ENCODE measurements at regions not wholly inside any gene's neighbourhood (a gene's known extent, or its start where the extent isn't known, plus 50 kb on each side); places are given as distances from the start of the nearest gene placed in this dataset.

DNA sequence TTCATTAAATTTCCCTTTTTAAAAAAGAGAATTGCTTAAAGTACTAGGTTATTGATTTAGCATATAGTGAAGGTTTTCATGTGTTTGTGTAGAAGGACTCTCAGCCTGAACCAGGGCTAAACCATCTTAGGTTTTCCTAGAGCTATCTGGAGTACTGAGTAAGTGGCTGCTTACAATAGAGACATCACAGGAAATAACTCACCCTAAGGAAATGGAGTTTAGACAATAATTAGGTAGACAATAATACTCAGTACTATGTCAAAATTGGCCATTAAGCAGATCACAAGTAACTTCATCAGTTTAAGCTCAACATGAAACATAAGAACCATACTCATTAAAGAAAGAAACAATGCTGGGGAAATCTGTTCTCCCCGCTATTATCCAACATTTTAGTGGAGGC, 240.0 kb downstream of the RND3 start:
- Mint-ChIP-seq H3K9me3 (peaks cover 3% of the 10 kb centered on the region), H3K36me3 (ENCODE audit: low read depth) (peaks cover 2% of the 10 kb centered on the region)

DNA sequence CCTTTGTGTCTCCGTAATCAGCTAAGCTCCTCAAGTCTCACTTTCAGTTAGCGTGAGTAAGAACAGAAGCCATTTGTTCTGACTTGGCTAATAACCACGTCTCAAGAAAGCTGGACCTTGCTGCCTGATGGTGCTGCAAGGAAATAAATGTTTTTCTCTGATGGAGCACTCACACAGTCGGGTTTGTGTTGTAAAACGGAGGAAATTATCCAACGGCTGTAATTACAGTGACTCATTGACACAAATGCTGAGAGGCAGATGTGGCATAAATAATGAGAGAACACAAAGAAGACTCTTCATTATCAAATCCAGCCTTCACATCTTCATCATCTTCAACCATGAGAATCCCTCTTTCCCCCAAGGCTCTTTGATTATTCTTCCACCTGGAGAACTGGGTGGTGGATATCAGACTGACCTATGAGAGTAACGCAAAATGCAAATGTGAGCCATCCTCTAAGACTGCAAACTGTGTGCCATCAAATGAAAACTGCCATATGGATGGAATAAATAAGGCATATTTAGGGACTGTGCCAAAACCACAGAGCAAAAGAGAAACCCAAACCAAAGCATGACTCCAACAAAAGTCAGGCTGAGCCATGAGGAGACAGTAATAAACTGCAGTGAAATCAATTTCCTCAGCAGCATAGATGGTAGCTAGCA, 252.6 kb downstream of the RND3 start:
- DNase-seq (ENCODE audit: low read depth, low spot score), result no peak
- Mint-ChIP-seq H3K4me3 (no peak overlapping the region), H3K36me3 (ENCODE audit: low read depth) (no peaks in the 10 kb centered on the region), H3K27ac (ENCODE audit: unreplicated experiment) (peak overlapping the region; percentile 10), H3K9me3 (peaks cover 4% of the 10 kb centered on the region), H3K27me3 (ENCODE audit: low read depth) (no peaks in the 10 kb centered on the region), H3K4me1 (peaks cover 30% of the 10 kb centered on the region)
- TF ChIP-seq, protein P1, sequence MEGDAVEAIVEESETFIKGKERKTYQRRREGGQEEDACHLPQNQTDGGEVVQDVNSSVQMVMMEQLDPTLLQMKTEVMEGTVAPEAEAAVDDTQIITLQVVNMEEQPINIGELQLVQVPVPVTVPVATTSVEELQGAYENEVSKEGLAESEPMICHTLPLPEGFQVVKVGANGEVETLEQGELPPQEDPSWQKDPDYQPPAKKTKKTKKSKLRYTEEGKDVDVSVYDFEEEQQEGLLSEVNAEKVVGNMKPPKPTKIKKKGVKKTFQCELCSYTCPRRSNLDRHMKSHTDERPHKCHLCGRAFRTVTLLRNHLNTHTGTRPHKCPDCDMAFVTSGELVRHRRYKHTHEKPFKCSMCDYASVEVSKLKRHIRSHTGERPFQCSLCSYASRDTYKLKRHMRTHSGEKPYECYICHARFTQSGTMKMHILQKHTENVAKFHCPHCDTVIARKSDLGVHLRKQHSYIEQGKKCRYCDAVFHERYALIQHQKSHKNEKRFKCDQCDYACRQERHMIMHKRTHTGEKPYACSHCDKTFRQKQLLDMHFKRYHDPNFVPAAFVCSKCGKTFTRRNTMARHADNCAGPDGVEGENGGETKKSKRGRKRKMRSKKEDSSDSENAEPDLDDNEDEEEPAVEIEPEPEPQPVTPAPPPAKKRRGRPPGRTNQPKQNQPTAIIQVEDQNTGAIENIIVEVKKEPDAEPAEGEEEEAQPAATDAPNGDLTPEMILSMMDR (conservative IDR thresholded peaks at IDR 0.05), result no peak

More for the DNA sequence above, 240.0 kb downstream of the RND3 start:
- no peak for DNase-seq (ENCODE audit: low read depth, low spot score)
- Mint-ChIP-seq H3K4me3 (no peak overlapping the region), H3K27ac (ENCODE audit: unreplicated experiment) (no peak overlapping the region), H3K27me3 (ENCODE audit: low read depth) (no peaks in the 10 kb centered on the region), H3K4me1 (no peaks in the 10 kb centered on the region)
- TF ChIP-seq, protein P1 (conservative IDR thresholded peaks at IDR 0.05), result no peak

DNA sequence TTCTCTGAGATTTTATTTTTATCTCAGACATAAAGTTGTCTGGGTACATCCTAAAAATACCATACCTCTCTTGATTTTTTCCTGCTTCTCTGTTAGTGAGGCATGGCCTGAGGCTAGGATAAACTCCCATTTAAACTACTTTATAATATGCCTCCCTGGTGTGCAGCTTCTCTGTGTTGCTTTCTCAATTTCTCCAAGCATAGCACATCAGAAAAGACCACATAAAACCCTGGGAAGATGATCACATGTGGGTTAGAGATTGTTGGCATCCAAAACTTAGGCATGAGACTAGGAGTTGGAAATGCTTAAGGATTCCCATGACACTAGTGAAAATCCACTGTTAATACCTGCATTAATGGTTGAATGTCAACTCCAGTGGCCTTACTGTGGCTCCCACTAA, 254.6 kb downstream of the RND3 start:
- Mint-ChIP-seq H3K27ac (ENCODE audit: unreplicated experiment) (no peak overlapping the region), H3K4me3 (no peak overlapping the region), H3K9me3 (peaks cover 4% of the 10 kb centered on the region), H3K36me3 (ENCODE audit: low read depth) (no peaks in the 10 kb centered on the region), H3K4me1 (peaks cover 30% of the 10 kb centered on the region), H3K27me3 (ENCODE audit: low read depth) (no peaks in the 10 kb centered on the region)
- TF ChIP-seq, protein P1 (conservative IDR thresholded peaks at IDR 0.05), result no peak
- no peak for DNase-seq (ENCODE audit: low read depth, low spot score)

DNA sequence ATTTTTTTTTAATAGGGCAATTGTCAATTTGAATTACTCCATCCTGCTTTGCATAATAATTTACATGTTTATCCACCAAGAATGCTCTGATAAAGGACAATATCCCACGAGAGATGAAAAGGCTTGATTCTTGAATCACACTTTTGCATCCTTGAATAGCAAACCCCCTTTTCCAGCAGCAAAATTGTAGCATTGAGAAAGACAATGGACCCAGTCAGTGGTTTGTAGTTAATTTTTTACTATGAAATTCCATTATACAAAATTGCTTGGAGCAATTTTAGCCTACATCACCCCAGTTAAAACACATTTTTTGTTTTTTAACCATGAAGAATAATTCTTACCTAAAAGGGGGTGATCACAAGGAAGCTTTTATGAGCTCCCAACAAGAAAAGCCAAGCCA, 255.1 kb downstream of the RND3 start:
- H3K4me3 Mint-ChIP-seq, result no peak overlapping the region
- peaks cover 30% of the 10 kb centered on the region for H3K4me1 Mint-ChIP-seq
- H3K36me3 Mint-ChIP-seq (ENCODE audit: low read depth), result no peaks in the 10 kb centered on the region
- H3K27me3 Mint-ChIP-seq (ENCODE audit: low read depth), result no peaks in the 10 kb centered on the region
- TF ChIP-seq, protein P1 (conservative IDR thresholded peaks at IDR 0.05), result no peak
- no peak overlapping the region for H3K27ac Mint-ChIP-seq (ENCODE audit: unreplicated experiment)
- no peak for DNase-seq (ENCODE audit: low read depth, low spot score)
- H3K9me3 Mint-ChIP-seq, result peaks cover 4% of the 10 kb centered on the region

- DNase-seq (ENCODE audit: low read depth, low spot score), result no peak
- Mint-ChIP-seq H3K9me3 (peaks cover 4% of the 10 kb centered on the region), H3K27me3 (ENCODE audit: low read depth) (no peaks in the 10 kb centered on the region), H3K36me3 (ENCODE audit: low read depth) (no peaks in the 10 kb centered on the region), H3K4me3 (no peak overlapping the region), H3K4me1 (peaks cover 30% of the 10 kb centered on the region), H3K27ac (ENCODE audit: unreplicated experiment) (no peak overlapping the region)
- TF ChIP-seq, protein P1 (conservative IDR thresholded peaks at IDR 0.05), result no peak
Observed at GRCh38 chr2:150230616-150231015, 256.9 kb downstream of the RND3 start.
